ENCODE measurements at regions not wholly inside any gene's neighbourhood (a gene's known extent, or its start where the extent isn't known, plus 50 kb on each side); places are given as distances from the start of the nearest gene placed in this dataset.
A peak's percentile ranks its signal among the peaks of the same experiment; 100 is the strongest.
"Not testable (repeated sequence)": the region's sequence is repeated elsewhere in the genome, so short reads cannot be mapped to it uniquely, and the experiment has no call there.

- no peak for DNase-seq
These were observed 115.2 kb upstream of the RAB18 start for GRCh38 chr10:27388761-27389399.

- DNase-seq = no peak
These were observed 120.2 kb upstream of the RAB18 start for GRCh38 chr10:27383595-27384542.

GRCh38 chr10:27382176-27382575, 121.9 kb upstream of the RAB18 start:
- DNase-seq = no peak

GRCh38 chr10:27380929-27381358, 123.2 kb upstream of the RAB18 start:
- DNase-seq = no peak

- DNase-seq = not testable (repeated sequence)
These were observed 125.1 kb upstream of the RAB18 start for GRCh38 chr10:27379041-27379440.

GRCh38 chr10:27373566-27374160, 130.4 kb upstream of the RAB18 start:
- no peak for DNase-seq

- no peak for DNase-seq
These were observed 131.5 kb upstream of the ACBD5 start for GRCh38 chr10:27372095-27372494.

GRCh38 chr10:27371375-27371774, 130.8 kb upstream of the ACBD5 start:
- not testable (repeated sequence) for DNase-seq

- no peak for DNase-seq
These were observed 129.3 kb upstream of the ACBD5 start for GRCh38 chr10:27369880-27370279.

- no peak for DNase-seq
These were observed 128.1 kb upstream of the ACBD5 start for GRCh38 chr10:27368706-27369105.

GRCh38 chr10:27366769-27367168, 126.2 kb upstream of the ACBD5 start:
- no peak for DNase-seq

- DNase-seq = no peak
These were observed 123.4 kb upstream of the ACBD5 start for GRCh38 chr10:27364028-27364427.

GRCh38 chr10:27360581-27361172, 120.1 kb upstream of the ACBD5 start:
- peak; percentile 62 for DNase-seq

GRCh38 chr10:27359792-27360355, 119.3 kb upstream of the ACBD5 start:
- no peak for DNase-seq

GRCh38 chr10:27356738-27357137, 116.1 kb upstream of the ACBD5 start:
- no peak for DNase-seq

- no peak for DNase-seq
These were observed 115.4 kb upstream of the ACBD5 start for GRCh38 chr10:27355918-27356573.

- not testable (repeated sequence) for DNase-seq
These were observed 114.2 kb upstream of the ACBD5 start for GRCh38 chr10:27354643-27355270.

GRCh38 chr10:27354100-27354499, 113.5 kb upstream of the ACBD5 start:
- not testable (repeated sequence) for DNase-seq

- DNase-seq = no peak
These were observed 109.4 kb upstream of the ACBD5 start for GRCh38 chr10:27349987-27350386.

- not testable (repeated sequence) for DNase-seq
These were observed 107.2 kb upstream of the ACBD5 start for GRCh38 chr10:27347827-27348207.

- DNase-seq = no peak
These were observed 104.9 kb upstream of the ACBD5 start for GRCh38 chr10:27345455-27345920.
